ENCODE measurements at regions not wholly inside any gene's neighbourhood (a gene's known extent, or its start where the extent isn't known, plus 50 kb on each side); places are given as distances from the start of the nearest gene placed in this dataset.

DNA sequence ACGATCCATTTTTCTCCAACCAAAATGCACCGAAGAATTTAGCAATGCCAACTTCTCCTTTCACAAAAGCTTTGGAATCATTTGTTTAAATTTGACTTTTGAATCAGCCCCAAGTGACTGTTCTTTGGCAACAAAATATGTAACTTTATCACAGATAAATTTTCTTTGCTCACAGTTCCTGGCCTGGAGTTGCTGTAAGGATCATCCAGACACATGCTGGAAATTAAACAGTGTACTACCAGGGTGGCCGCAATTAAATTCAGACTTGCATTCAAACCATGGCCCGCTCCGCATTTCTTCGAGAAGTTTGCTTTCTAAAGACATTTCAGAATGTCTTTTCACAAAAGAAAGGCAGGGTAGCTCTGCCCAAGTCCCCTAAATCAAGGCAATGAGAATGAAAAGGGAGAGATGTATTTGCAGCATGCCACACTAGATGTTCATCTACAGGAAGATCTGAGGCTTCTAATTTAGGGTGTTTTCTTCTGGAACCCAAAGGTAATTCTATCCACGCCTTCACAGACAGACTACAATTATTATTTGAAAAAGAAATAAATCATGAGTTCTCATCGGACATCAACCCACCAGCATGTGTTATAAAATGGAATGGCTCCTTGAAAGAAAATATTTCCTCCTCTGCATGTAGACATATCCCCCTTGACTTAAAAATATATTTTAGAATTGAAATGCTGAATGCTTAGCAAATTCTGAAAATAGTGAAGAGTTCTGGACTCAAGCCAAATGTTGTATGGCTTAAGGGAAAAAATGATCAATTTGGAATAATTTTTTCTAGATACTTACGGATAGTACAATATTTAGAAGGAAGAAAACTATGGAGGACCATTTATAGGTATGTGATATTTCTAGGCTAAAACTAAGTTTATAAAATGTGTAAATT is 189.7 kb upstream of the BLID start:
- H3K36me3 ChIP-seq (ENCODE audit: control insufficient read depth, insufficient read depth, low read length) = no peaks in the 10 kb centered on the region
- H3K27ac ChIP-seq (ENCODE audit: low read length) = no peak overlapping the region
- 100% methylated on average over 1 of the region's 9 CpGs for WGBS (ENCODE audit: insufficient coverage, low lambda C conversion rate)
- no peak for DNase-seq
- H3K4me3 ChIP-seq (ENCODE audit: low read length) = no peak overlapping the region
- H3K27me3 ChIP-seq (ENCODE audit: control insufficient read depth, insufficient read depth, low read length) = no peaks in the 10 kb centered on the region
- H3K4me1 ChIP-seq (ENCODE audit: control insufficient read depth, insufficient read depth, low read length) = no peaks in the 10 kb centered on the region
- H3K9me3 ChIP-seq (ENCODE audit: control insufficient read depth, low read depth, low read length) = no peaks in the 10 kb centered on the region

- Histone ChIP-seq H3K4me1 (ENCODE audit: control insufficient read depth, insufficient read depth, low read length) (no peaks in the 10 kb centered on the region), H3K27ac (ENCODE audit: low read length) (no peak overlapping the region), H3K27me3 (ENCODE audit: control insufficient read depth, insufficient read depth, low read length) (no peaks in the 10 kb centered on the region), H3K4me3 (ENCODE audit: low read length) (no peak overlapping the region), H3K36me3 (ENCODE audit: control insufficient read depth, insufficient read depth, low read length) (no peaks in the 10 kb centered on the region), H3K9me3 (ENCODE audit: control insufficient read depth, low read depth, low read length) (no peaks in the 10 kb centered on the region)
- WGBS (ENCODE audit: insufficient coverage, low lambda C conversion rate) = 71% methylated on average over 1 of the region's 1 CpG
- no peak for DNase-seq
These were observed 189.0 kb upstream of the BLID start for GRCh38 chr11:122304973-122305372.

GRCh38 chr11:122304306-122304705 is 188.3 kb upstream of the BLID start:
- Histone ChIP-seq H3K27me3 (ENCODE audit: control insufficient read depth, insufficient read depth, low read length) (no peaks in the 10 kb centered on the region), H3K27ac (ENCODE audit: low read length) (no peak overlapping the region), H3K9me3 (ENCODE audit: control insufficient read depth, low read depth, low read length) (no peaks in the 10 kb centered on the region), H3K4me1 (ENCODE audit: control insufficient read depth, insufficient read depth, low read length) (no peaks in the 10 kb centered on the region), H3K36me3 (ENCODE audit: control insufficient read depth, insufficient read depth, low read length) (no peaks in the 10 kb centered on the region), H3K4me3 (ENCODE audit: low read length) (no peak overlapping the region)
- WGBS (ENCODE audit: insufficient coverage, low lambda C conversion rate) = 83% methylated on average over 2 of the region's 2 CpGs
- no peak for DNase-seq

DNA sequence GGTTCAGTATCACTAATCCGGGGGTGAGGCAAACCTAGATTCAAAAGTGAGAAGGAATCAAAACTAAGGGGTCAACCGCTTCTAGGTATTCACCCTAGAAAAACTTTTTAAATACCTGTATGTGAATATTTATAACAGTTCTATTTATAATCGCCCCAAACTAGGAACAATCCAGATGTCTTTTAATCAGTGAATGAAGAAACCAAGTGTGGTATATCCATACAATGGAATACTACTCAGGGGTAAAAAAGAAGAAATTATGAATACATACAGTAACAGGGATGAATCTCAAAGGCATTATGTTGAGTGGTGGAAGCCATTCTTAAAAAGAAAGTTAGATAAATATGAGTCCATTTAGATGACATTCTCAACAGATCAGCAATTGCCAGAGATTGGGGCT is 178.0 kb upstream of the BLID start:
- H3K4me1 ChIP-seq (ENCODE audit: control insufficient read depth, insufficient read depth, low read length) = no peaks in the 10 kb centered on the region
- WGBS (ENCODE audit: insufficient coverage, low lambda C conversion rate) = 50% methylated on average over 2 of the region's 3 CpGs
- DNase-seq = no peak
- H3K9me3 ChIP-seq (ENCODE audit: control insufficient read depth, low read depth, low read length) = no peaks in the 10 kb centered on the region
- no peaks in the 10 kb centered on the region for H3K27me3 ChIP-seq (ENCODE audit: control insufficient read depth, insufficient read depth, low read length)
- no peak overlapping the region for H3K4me3 ChIP-seq (ENCODE audit: low read length)
- H3K36me3 ChIP-seq (ENCODE audit: control insufficient read depth, insufficient read depth, low read length) = no peaks in the 10 kb centered on the region
- no peak overlapping the region for H3K27ac ChIP-seq (ENCODE audit: low read length)

DNA sequence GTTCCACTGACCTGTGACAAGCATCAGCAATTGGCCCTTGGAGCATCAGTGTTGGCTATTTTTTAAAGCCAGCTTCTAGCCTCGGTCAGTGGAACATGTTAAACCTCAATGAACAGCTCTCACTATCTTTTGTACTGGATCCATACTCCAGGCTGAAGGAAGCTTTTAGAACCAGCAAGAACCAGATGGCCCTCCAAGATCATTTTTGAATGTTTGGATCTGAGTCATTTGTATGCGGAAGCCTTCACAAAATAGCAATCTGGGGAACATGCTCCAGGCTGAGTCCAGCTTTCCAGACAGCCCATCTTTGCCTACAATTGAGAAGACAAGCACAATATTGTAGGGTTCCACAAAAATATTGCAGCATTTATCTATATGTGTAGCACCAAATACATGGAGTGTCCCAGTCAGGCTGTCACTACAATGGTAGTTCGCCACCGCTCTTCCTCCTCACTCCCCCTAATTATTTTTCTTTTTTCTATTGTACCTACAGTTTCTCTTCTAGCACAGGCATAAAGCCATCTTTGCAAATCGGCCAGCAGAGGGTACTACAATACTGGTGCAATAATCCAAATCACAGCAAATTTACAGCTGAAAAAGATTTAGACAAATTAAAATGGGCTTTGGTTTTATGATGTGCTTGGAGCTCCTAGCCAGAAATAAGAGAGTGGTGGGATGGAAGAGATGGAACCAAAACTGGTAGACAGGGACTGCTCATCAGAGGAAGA is 177.4 kb upstream of the BLID start:
- Histone ChIP-seq H3K4me3 (ENCODE audit: low read length) (no peak overlapping the region), H3K36me3 (ENCODE audit: control insufficient read depth, insufficient read depth, low read length) (no peaks in the 10 kb centered on the region), H3K9me3 (ENCODE audit: control insufficient read depth, low read depth, low read length) (no peaks in the 10 kb centered on the region), H3K27ac (ENCODE audit: low read length) (no peak overlapping the region), H3K4me1 (ENCODE audit: control insufficient read depth, insufficient read depth, low read length) (no peaks in the 10 kb centered on the region), H3K27me3 (ENCODE audit: control insufficient read depth, insufficient read depth, low read length) (no peaks in the 10 kb centered on the region)
- WGBS (ENCODE audit: insufficient coverage, low lambda C conversion rate) = 100% methylated on average over 2 of the region's 5 CpGs
- no peak for DNase-seq

DNA sequence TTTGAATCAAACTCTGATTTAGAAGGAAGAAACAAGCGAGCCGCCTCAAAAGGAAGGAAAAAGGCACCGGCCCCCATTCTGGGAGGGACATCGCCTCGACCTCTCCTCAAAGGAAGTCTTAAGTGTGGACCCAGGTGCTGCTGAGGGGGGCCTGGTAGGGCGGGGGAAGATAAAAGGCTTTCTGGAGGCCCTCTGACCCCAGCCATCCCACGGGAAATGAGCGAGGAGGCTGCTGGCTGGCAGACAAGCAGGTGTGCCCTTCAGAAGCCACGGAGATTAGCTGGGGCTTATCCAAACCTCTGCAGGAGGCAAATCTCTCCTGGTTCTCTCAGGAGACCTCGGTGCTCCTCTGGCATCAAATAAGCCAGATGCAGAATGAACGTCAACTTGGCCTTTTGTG is 171.4 kb upstream of the BLID start:
- Histone ChIP-seq H3K9me3 (ENCODE audit: control insufficient read depth, low read depth, low read length) (no peaks in the 10 kb centered on the region), H3K27me3 (ENCODE audit: control insufficient read depth, insufficient read depth, low read length) (no peaks in the 10 kb centered on the region), H3K27ac (ENCODE audit: low read length) (no peak overlapping the region), H3K4me3 (ENCODE audit: low read length) (no peak overlapping the region), H3K36me3 (ENCODE audit: control insufficient read depth, insufficient read depth, low read length) (no peaks in the 10 kb centered on the region), H3K4me1 (ENCODE audit: control insufficient read depth, insufficient read depth, low read length) (no peaks in the 10 kb centered on the region)
- no CpG with 5 or more reads among the region's 11 CpGs for WGBS (ENCODE audit: insufficient coverage, low lambda C conversion rate)
- no peak for DNase-seq

DNA sequence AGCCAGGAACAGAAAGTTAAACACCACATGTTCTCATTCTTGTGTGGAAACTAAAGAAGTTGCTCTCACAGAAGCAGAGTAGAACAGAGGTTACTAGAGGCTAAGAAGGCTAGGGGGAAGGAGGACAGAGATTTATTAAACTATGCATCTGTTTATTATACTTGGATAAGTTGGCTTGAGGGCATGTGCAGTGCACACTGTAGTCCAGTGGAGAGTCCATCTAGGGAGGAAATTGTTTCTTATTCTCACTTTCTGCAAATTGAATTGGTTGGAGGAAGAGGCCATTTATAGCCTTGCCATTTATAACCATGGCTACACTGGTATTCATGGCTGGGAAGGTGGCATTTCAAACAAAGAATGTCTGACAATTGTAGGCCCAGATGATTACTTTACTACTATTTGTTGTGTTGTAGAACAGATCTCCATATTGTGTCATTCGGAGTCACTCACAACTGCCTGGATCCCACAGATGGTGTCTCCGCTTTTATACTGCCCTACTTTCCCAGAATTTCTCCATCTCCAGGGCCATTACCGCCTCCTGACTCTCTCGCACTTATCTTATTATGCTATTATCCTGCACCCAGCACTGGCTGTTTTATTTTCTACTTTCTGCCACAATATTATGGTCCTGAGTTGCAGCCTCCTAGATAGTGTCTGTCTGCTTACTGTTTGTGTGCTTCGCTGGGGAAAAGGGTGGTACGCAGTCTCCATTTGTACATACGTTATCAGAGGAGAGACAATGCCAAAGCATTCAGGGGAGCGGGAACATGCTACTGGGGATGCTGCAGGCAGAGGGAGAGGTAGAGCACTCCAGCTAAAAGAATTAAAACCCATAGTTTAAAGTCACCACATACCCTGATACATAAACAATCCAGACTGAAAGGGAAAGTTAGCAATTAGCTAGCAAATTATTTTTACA is 169.3 kb upstream of the BLID start:
- WGBS (ENCODE audit: insufficient coverage, low lambda C conversion rate) = 38% methylated on average over 2 of the region's 8 CpGs
- Histone ChIP-seq H3K27ac (ENCODE audit: low read length) (no peak overlapping the region), H3K4me3 (ENCODE audit: low read length) (no peak overlapping the region), H3K9me3 (ENCODE audit: control insufficient read depth, low read depth, low read length) (no peaks in the 10 kb centered on the region), H3K36me3 (ENCODE audit: control insufficient read depth, insufficient read depth, low read length) (no peaks in the 10 kb centered on the region), H3K4me1 (ENCODE audit: control insufficient read depth, insufficient read depth, low read length) (no peaks in the 10 kb centered on the region), H3K27me3 (ENCODE audit: control insufficient read depth, insufficient read depth, low read length) (no peaks in the 10 kb centered on the region)
- no peak for DNase-seq

DNA sequence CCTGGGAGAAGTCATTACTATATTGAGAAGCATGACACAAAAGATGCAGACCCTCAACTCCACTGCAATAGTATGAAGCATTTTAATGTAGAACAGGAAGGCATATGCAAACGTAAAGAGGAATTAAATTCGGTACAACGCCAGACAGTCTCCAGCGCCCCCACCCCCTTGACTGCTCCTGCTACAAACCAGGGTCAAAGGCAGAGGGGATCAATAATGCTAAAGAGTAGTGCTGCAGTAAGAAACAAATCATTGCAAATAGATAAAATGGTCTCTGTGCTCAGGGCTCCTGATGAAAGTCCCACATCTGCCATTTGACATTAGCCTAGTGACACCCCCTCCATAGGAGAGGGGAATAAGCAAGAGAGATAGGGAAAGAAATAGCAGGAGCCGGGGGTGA is 164.9 kb upstream of the BLID start:
- Histone ChIP-seq H3K36me3 (ENCODE audit: control insufficient read depth, insufficient read depth, low read length) (no peaks in the 10 kb centered on the region), H3K4me1 (ENCODE audit: control insufficient read depth, insufficient read depth, low read length) (no peaks in the 10 kb centered on the region), H3K27me3 (ENCODE audit: control insufficient read depth, insufficient read depth, low read length) (no peaks in the 10 kb centered on the region), H3K9me3 (ENCODE audit: control insufficient read depth, low read depth, low read length) (no peaks in the 10 kb centered on the region), H3K4me3 (ENCODE audit: low read length) (no peak overlapping the region), H3K27ac (ENCODE audit: low read length) (no peak overlapping the region)
- 31% methylated on average over 4 of the region's 5 CpGs for WGBS (ENCODE audit: insufficient coverage, low lambda C conversion rate)
- DNase-seq = no peak

DNA sequence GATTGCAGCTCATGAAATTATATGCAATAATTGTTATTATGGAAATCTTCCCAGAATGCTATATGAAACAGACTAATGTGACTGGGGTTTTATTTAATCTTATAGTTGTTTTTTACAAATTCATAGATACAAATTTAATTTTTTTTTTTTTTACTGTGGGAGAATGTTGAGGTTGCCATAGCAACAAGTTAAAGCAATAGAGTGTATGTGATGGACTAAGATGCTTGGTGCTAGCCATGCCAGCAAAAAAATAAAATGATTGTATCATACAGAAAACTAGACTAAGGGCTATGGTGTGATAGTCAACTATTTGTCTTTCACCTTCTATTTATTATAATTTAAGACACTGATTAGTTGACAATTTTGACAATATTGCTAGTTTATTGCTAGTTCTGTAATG is 163.2 kb upstream of the BLID start:
- DNase-seq = no peak
- H3K4me3 ChIP-seq (ENCODE audit: low read length) = no peak overlapping the region
- no peaks in the 10 kb centered on the region for H3K27me3 ChIP-seq (ENCODE audit: control insufficient read depth, insufficient read depth, low read length)
- H3K27ac ChIP-seq (ENCODE audit: low read length) = no peak overlapping the region
- H3K9me3 ChIP-seq (ENCODE audit: control insufficient read depth, low read depth, low read length) = no peaks in the 10 kb centered on the region
- no peaks in the 10 kb centered on the region for H3K36me3 ChIP-seq (ENCODE audit: control insufficient read depth, insufficient read depth, low read length)
- no peaks in the 10 kb centered on the region for H3K4me1 ChIP-seq (ENCODE audit: control insufficient read depth, insufficient read depth, low read length)

DNA sequence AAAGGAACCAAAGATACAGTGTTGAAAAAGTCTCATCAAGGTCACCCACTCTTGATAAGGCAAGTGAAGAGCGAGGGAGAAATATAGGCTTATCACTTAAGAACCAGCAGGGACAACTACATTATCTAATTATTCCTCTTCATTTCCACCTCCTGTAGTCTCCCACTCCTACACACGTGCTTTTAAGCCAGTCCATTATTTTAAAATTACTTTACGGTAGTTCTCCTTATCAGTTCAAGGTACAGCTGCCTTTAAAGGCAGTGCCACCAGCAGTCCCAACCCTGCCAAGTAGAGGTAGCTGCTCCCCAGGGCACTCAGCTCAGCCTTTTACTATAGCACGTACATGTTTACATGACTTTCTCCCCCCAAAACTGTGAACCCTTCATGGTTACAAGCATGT is 161.5 kb upstream of the BLID start:
- Histone ChIP-seq H3K36me3 (ENCODE audit: control insufficient read depth, insufficient read depth, low read length) (no peaks in the 10 kb centered on the region), H3K9me3 (ENCODE audit: control insufficient read depth, low read depth, low read length) (no peaks in the 10 kb centered on the region), H3K4me3 (ENCODE audit: low read length) (no peak overlapping the region), H3K27me3 (ENCODE audit: control insufficient read depth, insufficient read depth, low read length) (no peaks in the 10 kb centered on the region), H3K27ac (ENCODE audit: low read length) (no peak overlapping the region), H3K4me1 (ENCODE audit: control insufficient read depth, insufficient read depth, low read length) (no peaks in the 10 kb centered on the region)
- WGBS (ENCODE audit: insufficient coverage, low lambda C conversion rate) = 17% methylated on average over 1 of the region's 4 CpGs
- DNase-seq = no peak

Data from large intestine (tissue), 3 donors.